ENCODE measurements at regions not wholly inside any gene's neighbourhood (a gene's known extent, or its start where the extent isn't known, plus 50 kb on each side); places are given as distances from the start of the nearest gene placed in this dataset.

GRCh38 chr7:26458466-26459145, 166.9 kb downstream of the SNX10 start:
- TF ChIP-seq GABPA (IDR thresholded peaks at IDR 0.05; ENCODE audit: low read depth) = no peak
- TF ChIP-seq CTCF (IDR thresholded peaks at IDR 0.05 in 2 of 3, conservative IDR thresholded peaks at IDR 0.05 in 1 of 3; ENCODE audit: control insufficient read depth in 2 of 3, extremely low read depth in 1 of 3, insufficient read depth in 1 of 3, low read depth in 3 of 3, low read length in 3 of 3) = no peak
- no peak for TF ChIP-seq ZZZ3 (IDR thresholded peaks at IDR 0.05; ENCODE audit: control insufficient read depth, insufficient read length, low read depth)
- no peak for TF ChIP-seq CEBPB (IDR thresholded peaks at IDR 0.05; ENCODE audit: borderline replicate concordance in 1 of 2, low read depth in 2 of 2, low read length in 2 of 2)
- TF ChIP-seq POLR2A (IDR thresholded peaks at IDR 0.05; ENCODE audit: low read depth, low read length) = no peak
- no peak for TF ChIP-seq TAF1 (IDR thresholded peaks at IDR 0.05; ENCODE audit: borderline replicate concordance, low read depth, low read length)
- TF ChIP-seq EZH2 (IDR thresholded peaks at IDR 0.05; ENCODE audit: borderline replicate concordance, control insufficient read depth, low read depth, low read length) = no peak
- TF ChIP-seq POLR2AphosphoS2 (IDR thresholded peaks at IDR 0.05; ENCODE audit: low read depth, low read length) = no peak
- TF ChIP-seq FOXK2 (IDR thresholded peaks at IDR 0.05) = no peak
- no peak for TF ChIP-seq HDAC6 (IDR thresholded peaks at IDR 0.05; ENCODE audit: unreplicated experiment)
- no peak for TF ChIP-seq BCL3 (IDR thresholded peaks at IDR 0.05; ENCODE audit: borderline replicate concordance, insufficient read depth, low read depth, low read length, poor library complexity, severe bottlenecking)
- TF ChIP-seq POLR2AphosphoS5 (IDR thresholded peaks at IDR 0.05; ENCODE audit: low read length) = no peak
- TF ChIP-seq FOS (IDR thresholded peaks at IDR 0.05; ENCODE audit: borderline replicate concordance, extremely low read depth, insufficient read length) = no peak
- TF ChIP-seq YY1 (IDR thresholded peaks at IDR 0.05; ENCODE audit: low read depth, low read length) = no peak

Data from GM12878 (cell line).